OCI-LY1 (cell line): ENCODE measurements at regions not wholly inside any gene's neighbourhood (a gene's known extent, or its start where the extent isn't known, plus 50 kb on each side); places are given as distances from the start of the nearest gene placed in this dataset.
"Not testable (repeated sequence)": the region's sequence is repeated elsewhere in the genome, so short reads cannot be mapped to it uniquely, and the experiment has no call there.

ENCODE experiments used
- EZH2 ChIP-seq: fragments of 200-600 bp; sonication (generic), shearing (Covaris generic); IDR thresholded peaks from 2 replicates; pipeline ENCODE4 v1.8.0; 2017; ENCODE audit warnings: borderline replicate concordance, mixed run types, mild to moderate bottlenecking, antibody characterized with exemption, low read length, moderate library complexity, mixed read lengths
- TF ChIP-seq, protein P1 (sequence below): fragments of 200-600 bp; sonication (generic), shearing (Covaris generic); IDR thresholded peaks from 2 replicates; pipeline ENCODE4 v1.5.1; 2017; ENCODE audit warnings: mild to moderate bottlenecking, antibody characterized with exemption, low read length, moderate library complexity, mixed read lengths

DNA sequence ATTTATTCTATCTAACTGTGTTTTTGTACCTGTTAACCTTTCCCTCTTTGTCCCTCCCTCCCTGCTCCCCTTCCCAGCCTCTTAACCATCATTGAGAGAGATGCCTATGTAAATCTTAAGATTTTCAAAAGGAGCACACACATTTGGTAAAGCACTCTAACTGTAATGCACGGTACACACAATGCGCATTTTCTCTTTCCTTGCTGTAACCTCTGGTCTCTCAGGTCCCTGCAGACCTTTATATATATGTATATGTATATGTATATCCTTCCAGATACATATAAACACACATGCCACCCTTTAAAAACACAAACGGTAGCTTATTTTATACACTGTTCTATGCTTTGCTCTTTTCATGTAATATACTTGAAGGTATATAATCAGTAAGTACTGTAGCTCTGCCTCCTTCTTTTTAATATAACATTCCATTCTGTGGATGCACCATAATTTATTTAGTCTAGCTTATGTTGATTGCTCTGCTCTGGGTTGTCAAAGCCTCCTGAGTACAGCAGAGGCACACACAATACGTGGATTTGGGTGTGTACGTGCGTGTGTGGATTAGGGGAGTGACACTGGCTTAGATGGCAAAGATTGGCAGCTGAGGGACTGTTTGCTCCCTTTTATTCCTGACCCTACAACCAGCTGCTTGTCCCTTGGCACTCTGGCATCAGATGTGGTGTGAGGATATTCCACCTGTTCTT, 118.4 kb upstream of the PTPN20 start:
- TF ChIP-seq, protein P1, sequence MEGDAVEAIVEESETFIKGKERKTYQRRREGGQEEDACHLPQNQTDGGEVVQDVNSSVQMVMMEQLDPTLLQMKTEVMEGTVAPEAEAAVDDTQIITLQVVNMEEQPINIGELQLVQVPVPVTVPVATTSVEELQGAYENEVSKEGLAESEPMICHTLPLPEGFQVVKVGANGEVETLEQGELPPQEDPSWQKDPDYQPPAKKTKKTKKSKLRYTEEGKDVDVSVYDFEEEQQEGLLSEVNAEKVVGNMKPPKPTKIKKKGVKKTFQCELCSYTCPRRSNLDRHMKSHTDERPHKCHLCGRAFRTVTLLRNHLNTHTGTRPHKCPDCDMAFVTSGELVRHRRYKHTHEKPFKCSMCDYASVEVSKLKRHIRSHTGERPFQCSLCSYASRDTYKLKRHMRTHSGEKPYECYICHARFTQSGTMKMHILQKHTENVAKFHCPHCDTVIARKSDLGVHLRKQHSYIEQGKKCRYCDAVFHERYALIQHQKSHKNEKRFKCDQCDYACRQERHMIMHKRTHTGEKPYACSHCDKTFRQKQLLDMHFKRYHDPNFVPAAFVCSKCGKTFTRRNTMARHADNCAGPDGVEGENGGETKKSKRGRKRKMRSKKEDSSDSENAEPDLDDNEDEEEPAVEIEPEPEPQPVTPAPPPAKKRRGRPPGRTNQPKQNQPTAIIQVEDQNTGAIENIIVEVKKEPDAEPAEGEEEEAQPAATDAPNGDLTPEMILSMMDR, result not testable (repeated sequence)
- TF ChIP-seq EZH2, result not testable (repeated sequence)
